ENCODE measurements at regions not wholly inside any gene's neighbourhood (a gene's known extent, or its start where the extent isn't known, plus 50 kb on each side); places are given as distances from the start of the nearest gene placed in this dataset.

GRCh38 chr11:12324585-12324984, 52.8 kb upstream of the PARVA start:
- Histone ChIP-seq H3K4me3 (ENCODE audit: control insufficient read depth in 1 of 2, extremely low read depth in 1 of 2, low read length in 1 of 2) (no peak overlapping the region), H3K27me3 (replicated peaks in 1 of 2; ENCODE audit: control insufficient read depth in 2 of 2, extremely low read depth in 1 of 2, insufficient read depth in 2 of 2, low read length in 1 of 2) (no peaks in the 10 kb centered on the region), H3K4me1 (ENCODE audit: control insufficient read depth in 1 of 2, extremely low read depth in 1 of 2, insufficient read depth in 2 of 2, low read length in 2 of 2) (peaks cover 3 to 9% of the 10 kb centered on the region in 2 experiments), H3K9me3 (no peaks in the 10 kb centered on the region), H3K36me3 (ENCODE audit: control insufficient read depth in 2 of 2, extremely low read depth in 1 of 2, insufficient read depth in 1 of 2, low read length in 1 of 2) (peaks cover 0 to 7% of the 10 kb centered on the region in 2 donors), H3K27ac (ENCODE audit: low read length) (no peak overlapping the region)
- ChIA-PET POLR2A (no interaction called here), CTCF (no interaction called here)
- WGBS (ENCODE audit: insufficient coverage): no CpG with 5 or more reads among the region's 3 CpGs
- ATAC-seq (replicated peaks in 1 of 4): no peak
- Mint-ChIP-seq H3K27me3 (no peaks in the 10 kb centered on the region), H3K4me1 (peaks cover 10 to 27% (median 16%) of the 10 kb centered on the region in 3 donors), H3K27ac (no peak overlapping the region), H3K4me3 (no peak overlapping the region), H3K9me3 (no peaks in the 10 kb centered on the region), H3K36me3 (peaks cover 16% of the 10 kb centered on the region)
- DNase-seq: no peak

All from T-cell (primary cell).